ENCODE measurements at regions not wholly inside any gene's neighbourhood (a gene's known extent, or its start where the extent isn't known, plus 50 kb on each side); places are given as distances from the start of the nearest gene placed in this dataset.

DNA sequence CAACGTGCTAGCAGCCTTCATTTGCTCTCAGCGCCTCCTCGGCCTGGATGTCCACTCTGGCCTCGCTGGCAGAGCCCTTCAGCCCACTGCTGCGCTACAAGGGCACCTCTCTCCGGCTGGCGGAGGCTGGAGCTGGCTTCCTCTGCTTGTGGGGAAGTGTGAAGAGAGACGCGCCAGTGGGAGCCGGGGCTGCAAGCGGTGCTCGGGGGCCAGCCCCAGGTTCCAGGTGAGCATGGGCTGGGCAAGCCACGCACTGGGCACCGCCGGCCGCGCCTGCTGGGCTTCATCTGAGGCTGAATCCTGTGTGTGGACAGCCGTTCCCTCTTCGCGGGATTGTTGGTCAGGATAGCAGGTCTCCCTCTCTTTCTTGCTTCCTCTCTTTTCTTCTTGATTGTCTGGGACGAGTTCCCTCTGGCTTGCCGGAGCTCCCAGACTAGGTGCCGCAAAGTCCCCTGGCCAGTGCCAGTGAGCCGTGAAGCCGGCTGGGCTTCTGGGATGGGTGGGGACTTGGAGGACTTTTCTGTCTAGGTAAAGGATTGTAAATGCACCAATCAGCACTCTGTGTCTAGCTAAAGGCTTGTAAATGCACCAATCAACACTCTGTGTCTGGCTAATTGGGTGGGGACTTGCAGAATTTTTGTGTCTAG lies 165.0 kb downstream of the HEPH start:
- BruUV-seq (replicated peaks), result no TSS peak
- H3K27me3 ChIP-seq (replicated peaks; ENCODE audit: insufficient read depth, low read depth, low read length, poor library complexity), result no peaks in the 10 kb centered on the region
- peaks cover 11% of the 10 kb centered on the region for H3K9me3 ChIP-seq (ENCODE audit: low read depth, low read length, poor library complexity, severe bottlenecking)
- no peak overlapping the region for H3K4me3 ChIP-seq (ENCODE audit: low read depth, low read length, poor library complexity, severe bottlenecking)
- no peaks in the 10 kb centered on the region for H3K36me3 ChIP-seq (ENCODE audit: insufficient read depth, low read length, poor library complexity, severe bottlenecking)
- no peak for DNase-seq (ENCODE audit: low spot score)
- H3K27ac ChIP-seq (ENCODE audit: low read depth, low read length, poor library complexity, severe bottlenecking), result no peak overlapping the region
- CTCF ChIA-PET, result no interaction called here
- POLR2A ChIA-PET (ENCODE audit: low non-redundant PET), result no interaction called here
- H3K4me1 ChIP-seq (ENCODE audit: insufficient read depth, low read length, poor library complexity, severe bottlenecking), result no peaks in the 10 kb centered on the region
- TF ChIP-seq, protein P1, sequence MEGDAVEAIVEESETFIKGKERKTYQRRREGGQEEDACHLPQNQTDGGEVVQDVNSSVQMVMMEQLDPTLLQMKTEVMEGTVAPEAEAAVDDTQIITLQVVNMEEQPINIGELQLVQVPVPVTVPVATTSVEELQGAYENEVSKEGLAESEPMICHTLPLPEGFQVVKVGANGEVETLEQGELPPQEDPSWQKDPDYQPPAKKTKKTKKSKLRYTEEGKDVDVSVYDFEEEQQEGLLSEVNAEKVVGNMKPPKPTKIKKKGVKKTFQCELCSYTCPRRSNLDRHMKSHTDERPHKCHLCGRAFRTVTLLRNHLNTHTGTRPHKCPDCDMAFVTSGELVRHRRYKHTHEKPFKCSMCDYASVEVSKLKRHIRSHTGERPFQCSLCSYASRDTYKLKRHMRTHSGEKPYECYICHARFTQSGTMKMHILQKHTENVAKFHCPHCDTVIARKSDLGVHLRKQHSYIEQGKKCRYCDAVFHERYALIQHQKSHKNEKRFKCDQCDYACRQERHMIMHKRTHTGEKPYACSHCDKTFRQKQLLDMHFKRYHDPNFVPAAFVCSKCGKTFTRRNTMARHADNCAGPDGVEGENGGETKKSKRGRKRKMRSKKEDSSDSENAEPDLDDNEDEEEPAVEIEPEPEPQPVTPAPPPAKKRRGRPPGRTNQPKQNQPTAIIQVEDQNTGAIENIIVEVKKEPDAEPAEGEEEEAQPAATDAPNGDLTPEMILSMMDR (conservative IDR thresholded peaks at IDR 0.05; ENCODE audit: low read depth, low read length), result no peak
- TF ChIP-seq EZH2 (IDR thresholded peaks at IDR 0.05; ENCODE audit: borderline replicate concordance, low read depth, low read length, poor library complexity, severe bottlenecking), result no peak
- intact Hi-C loops (cut with micrococcal nuclease; ENCODE audit: unreplicated experiment), result no loop called here

DNA sequence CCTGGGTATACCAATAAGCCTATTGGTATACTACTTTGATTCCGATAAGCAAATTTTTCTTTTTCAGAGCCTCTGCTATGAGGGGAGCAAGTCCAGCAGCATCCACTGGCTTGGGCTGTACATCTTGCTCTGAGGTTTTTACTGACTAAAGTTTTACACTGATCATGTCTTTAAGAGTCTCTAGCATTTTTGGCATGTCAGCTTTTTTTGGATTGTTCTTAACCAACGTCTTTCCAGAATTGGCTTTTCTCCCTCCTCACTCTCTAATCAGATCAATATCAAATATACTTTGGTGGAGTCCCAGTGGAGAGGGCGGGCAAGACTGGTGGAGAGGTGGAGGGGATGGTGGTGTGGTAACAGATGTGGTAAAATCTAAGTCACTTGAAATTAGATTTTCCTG lies 196.8 kb downstream of the HEPH start:
- no peak for DNase-seq (ENCODE audit: low spot score)
- Histone ChIP-seq H3K9me3 (ENCODE audit: low read depth, low read length, poor library complexity, severe bottlenecking) (no peaks in the 10 kb centered on the region), H3K4me1 (ENCODE audit: insufficient read depth, low read length, poor library complexity, severe bottlenecking) (no peaks in the 10 kb centered on the region), H3K27me3 (replicated peaks; ENCODE audit: insufficient read depth, low read depth, low read length, poor library complexity) (no peaks in the 10 kb centered on the region), H3K4me3 (ENCODE audit: low read depth, low read length, poor library complexity, severe bottlenecking) (no peak overlapping the region), H3K36me3 (ENCODE audit: insufficient read depth, low read length, poor library complexity, severe bottlenecking) (no peaks in the 10 kb centered on the region), H3K27ac (ENCODE audit: low read depth, low read length, poor library complexity, severe bottlenecking) (no peak overlapping the region)
- CTCF ChIA-PET, result no interaction called here
- TF ChIP-seq, protein P1 (conservative IDR thresholded peaks at IDR 0.05; ENCODE audit: low read depth, low read length), result no peak
- TF ChIP-seq EZH2 (IDR thresholded peaks at IDR 0.05; ENCODE audit: borderline replicate concordance, low read depth, low read length, poor library complexity, severe bottlenecking), result no peak
- intact Hi-C loops (cut with micrococcal nuclease; ENCODE audit: unreplicated experiment), result no loop called here
- POLR2A ChIA-PET (ENCODE audit: low non-redundant PET), result no interaction called here
- no TSS peak for BruUV-seq (replicated peaks)

DNA sequence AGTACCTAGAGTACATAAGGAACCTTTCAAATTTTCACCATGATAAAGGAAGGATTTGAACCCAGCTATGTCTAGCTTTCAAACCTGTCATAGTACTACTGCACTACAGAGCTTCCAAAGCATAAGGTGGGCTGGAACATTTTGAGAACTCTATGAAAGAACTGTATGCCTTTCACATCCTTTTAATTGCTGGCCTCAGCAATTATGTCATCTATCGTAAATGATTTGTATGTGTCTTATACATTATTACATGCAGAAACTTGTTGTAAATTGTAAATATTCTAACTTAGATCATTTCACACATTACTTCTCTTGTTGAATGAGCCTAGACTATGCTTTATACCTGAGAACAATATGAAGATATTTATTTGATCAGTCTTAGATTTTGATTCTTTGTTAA lies 220.7 kb downstream of the HEPH start:
- H3K9me3 ChIP-seq (ENCODE audit: low read depth, low read length, poor library complexity, severe bottlenecking), result peaks cover 13% of the 10 kb centered on the region
- no TSS peak for BruUV-seq (replicated peaks)
- POLR2A ChIA-PET (ENCODE audit: low non-redundant PET), result no interaction called here

More for the DNA sequence above, 220.7 kb downstream of the HEPH start:
- intact Hi-C loops (cut with micrococcal nuclease; ENCODE audit: unreplicated experiment), result no loop called here
- TF ChIP-seq, protein P1 (conservative IDR thresholded peaks at IDR 0.05; ENCODE audit: low read depth, low read length), result no peak
- TF ChIP-seq EZH2 (IDR thresholded peaks at IDR 0.05; ENCODE audit: borderline replicate concordance, low read depth, low read length, poor library complexity, severe bottlenecking), result no peak
- H3K27ac ChIP-seq (ENCODE audit: low read depth, low read length, poor library complexity, severe bottlenecking), result no peak overlapping the region
- no peaks in the 10 kb centered on the region for H3K4me1 ChIP-seq (ENCODE audit: insufficient read depth, low read length, poor library complexity, severe bottlenecking)
- H3K36me3 ChIP-seq (ENCODE audit: insufficient read depth, low read length, poor library complexity, severe bottlenecking), result no peaks in the 10 kb centered on the region
- CTCF ChIA-PET, result no interaction called here
- no peak overlapping the region for H3K4me3 ChIP-seq (ENCODE audit: low read depth, low read length, poor library complexity, severe bottlenecking)
- no peak for DNase-seq (ENCODE audit: low spot score)
- H3K27me3 ChIP-seq (replicated peaks; ENCODE audit: insufficient read depth, low read depth, low read length, poor library complexity), result no peaks in the 10 kb centered on the region

Data from A673 (cell line).